ENCODE measurements at regions not wholly inside any gene's neighbourhood (a gene's known extent, or its start where the extent isn't known, plus 50 kb on each side); places are given as distances from the start of the nearest gene placed in this dataset.
"Not testable (repeated sequence)": the region's sequence is repeated elsewhere in the genome, so short reads cannot be mapped to it uniquely, and the experiment has no call there.

- intact Hi-C loops (cut with micrococcal nuclease; ENCODE audit: unreplicated experiment) = no loop called here
- no peaks in the 10 kb centered on the region for H3K4me1 Mint-ChIP-seq (ENCODE audit: low read depth, unreplicated experiment)
- H3K4me1 ChIP-seq = no peaks in the 10 kb centered on the region
- POLR2A ChIA-PET = no interaction called here
- H3K9me3 Mint-ChIP-seq (ENCODE audit: unreplicated experiment) = peaks cover 6% of the 10 kb centered on the region
- no peaks in the 10 kb centered on the region for H3K9me3 ChIP-seq
- H3K4me3 ChIP-seq (ENCODE audit: low read depth, low read length) = no peak overlapping the region
- H3K4me3 Mint-ChIP-seq (ENCODE audit: unreplicated experiment) = no peak overlapping the region
- no peak for DNase-seq
- CTCF ChIA-PET = no interaction called here
- no peak for TF ChIP-seq CTCF (IDR thresholded peaks at IDR 0.05; ENCODE audit: insufficient read depth in 1 of 2, low read depth in 1 of 2, low read length in 1 of 2, severe bottlenecking in 1 of 2, unreplicated experiment in 1 of 2)
- no peak overlapping the region for H3K27ac Mint-ChIP-seq (ENCODE audit: unreplicated experiment)
- BruUV-seq (replicated peaks) = no TSS peak
- H3K36me3 ChIP-seq (ENCODE audit: control insufficient read depth, insufficient read depth, low read length) = no peaks in the 10 kb centered on the region
- no peaks in the 10 kb centered on the region for H3K27me3 ChIP-seq (replicated peaks; ENCODE audit: control insufficient read depth, insufficient read depth, low read length)
- H3K36me3 Mint-ChIP-seq (ENCODE audit: insufficient read depth, unreplicated experiment) = peaks cover 6% of the 10 kb centered on the region
- peaks cover 12% of the 10 kb centered on the region for H3K27me3 Mint-ChIP-seq (ENCODE audit: insufficient read depth, unreplicated experiment)
Observed at GRCh38 chr18:56421647-56422046, 216.7 kb downstream of the TXNL1 start.

- CTCF ChIA-PET; POLR2A ChIA-PET; H3K36me3 Mint-ChIP-seq (ENCODE audit: insufficient read depth, unreplicated experiment); intact Hi-C loops (cut with micrococcal nuclease; ENCODE audit: unreplicated experiment); H3K4me3 Mint-ChIP-seq (ENCODE audit: unreplicated experiment); H3K27me3 ChIP-seq (replicated peaks; ENCODE audit: control insufficient read depth, insufficient read depth, low read length); H3K4me3 ChIP-seq (ENCODE audit: low read depth, low read length); H3K9me3 ChIP-seq; H3K27ac Mint-ChIP-seq (ENCODE audit: unreplicated experiment); H3K4me1 Mint-ChIP-seq (ENCODE audit: low read depth, unreplicated experiment); BruUV-seq (replicated peaks); DNase-seq; H3K4me1 ChIP-seq; H3K36me3 ChIP-seq (ENCODE audit: control insufficient read depth, insufficient read depth, low read length): not testable (repeated sequence)
- Mint-ChIP-seq H3K9me3 (ENCODE audit: unreplicated experiment) (peaks cover 12% of the 10 kb centered on the region), H3K27me3 (ENCODE audit: insufficient read depth, unreplicated experiment) (peaks cover 15% of the 10 kb centered on the region)
Observed at GRCh38 chr18:56420868-56421267, 217.5 kb downstream of the TXNL1 start.

- Mint-ChIP-seq H3K27ac (ENCODE audit: unreplicated experiment) (no peak overlapping the region), H3K27me3 (ENCODE audit: insufficient read depth, unreplicated experiment) (peaks cover 5% of the 10 kb centered on the region), H3K9me3 (ENCODE audit: unreplicated experiment) (peaks cover 12% of the 10 kb centered on the region), H3K36me3 (ENCODE audit: insufficient read depth, unreplicated experiment) (no peaks in the 10 kb centered on the region), H3K4me1 (ENCODE audit: low read depth, unreplicated experiment) (no peaks in the 10 kb centered on the region), H3K4me3 (ENCODE audit: unreplicated experiment) (no peak overlapping the region)
- TF ChIP-seq CTCF (IDR thresholded peaks at IDR 0.05; ENCODE audit: insufficient read depth in 1 of 2, low read depth in 1 of 2, low read length in 1 of 2, severe bottlenecking in 1 of 2, unreplicated experiment in 1 of 2) = no peak
- ChIA-PET CTCF (no interaction called here), POLR2A (no interaction called here)
- intact Hi-C loops (cut with micrococcal nuclease; ENCODE audit: unreplicated experiment) = no loop called here
- Histone ChIP-seq H3K27me3 (replicated peaks; ENCODE audit: control insufficient read depth, insufficient read depth, low read length) (no peaks in the 10 kb centered on the region), H3K4me1 (no peaks in the 10 kb centered on the region), H3K4me3 (ENCODE audit: low read depth, low read length) (no peak overlapping the region), H3K9me3 (no peaks in the 10 kb centered on the region), H3K36me3 (ENCODE audit: control insufficient read depth, insufficient read depth, low read length) (no peaks in the 10 kb centered on the region)
- DNase-seq = no peak
- no TSS peak for BruUV-seq (replicated peaks)
Observed at GRCh38 chr18:56414357-56414756, 224.0 kb downstream of the TXNL1 start.

GRCh38 chr18:56413862-56414261 lies 224.5 kb downstream of the TXNL1 start:
- Mint-ChIP-seq H3K27me3 (ENCODE audit: insufficient read depth, unreplicated experiment) (peaks cover 5% of the 10 kb centered on the region), H3K27ac (ENCODE audit: unreplicated experiment) (no peak overlapping the region), H3K9me3 (ENCODE audit: unreplicated experiment) (peaks cover 12% of the 10 kb centered on the region), H3K36me3 (ENCODE audit: insufficient read depth, unreplicated experiment) (no peaks in the 10 kb centered on the region), H3K4me1 (ENCODE audit: low read depth, unreplicated experiment) (no peaks in the 10 kb centered on the region), H3K4me3 (ENCODE audit: unreplicated experiment) (no peak overlapping the region)
- Histone ChIP-seq H3K4me1 (no peaks in the 10 kb centered on the region), H3K36me3 (ENCODE audit: control insufficient read depth, insufficient read depth, low read length) (no peaks in the 10 kb centered on the region), H3K27me3 (replicated peaks; ENCODE audit: control insufficient read depth, insufficient read depth, low read length) (no peaks in the 10 kb centered on the region), H3K9me3 (no peaks in the 10 kb centered on the region), H3K4me3 (ENCODE audit: low read depth, low read length) (no peak overlapping the region)
- intact Hi-C loops (cut with micrococcal nuclease; ENCODE audit: unreplicated experiment) = no loop called here
- BruUV-seq (replicated peaks) = no TSS peak
- ChIA-PET CTCF (no interaction called here), POLR2A (no interaction called here)
- no peak for TF ChIP-seq CTCF (IDR thresholded peaks at IDR 0.05; ENCODE audit: insufficient read depth in 1 of 2, low read depth in 1 of 2, low read length in 1 of 2, severe bottlenecking in 1 of 2, unreplicated experiment in 1 of 2)
- DNase-seq = no peak

All from Caco-2 (cell line).